22Rv1 (cell line): ENCODE measurements at regions not wholly inside any gene's neighbourhood (a gene's known extent, or its start where the extent isn't known, plus 50 kb on each side); places are given as distances from the start of the nearest gene placed in this dataset.

Experiments
- ZFX ChIP-seq: fragments of 450-650 bp; IDR thresholded peaks from 2 replicates; pipeline ENCODE4 v1.6.1; 2017; ENCODE audit warnings: antibody characterized with exemption, borderline replicate concordance
- TF ChIP-seq, protein P1 (sequence below): fragments of 450-650 bp; IDR thresholded peaks from 2 replicates; pipeline ENCODE4 v1.5.1; 2017; ENCODE audit warnings: mild to moderate bottlenecking

DNA sequence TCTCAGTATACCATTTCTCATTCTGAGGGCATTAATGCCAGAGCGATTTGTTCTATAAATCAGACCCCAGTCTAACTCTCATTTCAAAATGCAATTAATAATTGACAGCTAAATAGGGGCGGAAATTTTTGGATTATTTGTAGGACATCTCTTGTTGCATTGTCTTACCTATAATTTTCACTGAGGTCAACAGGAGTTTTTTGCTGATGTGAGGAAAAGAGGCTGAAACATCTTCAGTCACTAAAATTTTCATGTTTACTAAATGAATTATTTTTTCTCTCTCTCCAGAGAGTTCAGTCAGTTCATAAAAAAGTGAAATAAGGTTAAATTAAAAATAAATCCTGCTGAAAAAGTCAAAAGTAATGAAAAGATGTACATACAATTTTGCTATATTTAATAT is 295.9 kb downstream of the CCER1 start:
- TF ChIP-seq, protein P1, sequence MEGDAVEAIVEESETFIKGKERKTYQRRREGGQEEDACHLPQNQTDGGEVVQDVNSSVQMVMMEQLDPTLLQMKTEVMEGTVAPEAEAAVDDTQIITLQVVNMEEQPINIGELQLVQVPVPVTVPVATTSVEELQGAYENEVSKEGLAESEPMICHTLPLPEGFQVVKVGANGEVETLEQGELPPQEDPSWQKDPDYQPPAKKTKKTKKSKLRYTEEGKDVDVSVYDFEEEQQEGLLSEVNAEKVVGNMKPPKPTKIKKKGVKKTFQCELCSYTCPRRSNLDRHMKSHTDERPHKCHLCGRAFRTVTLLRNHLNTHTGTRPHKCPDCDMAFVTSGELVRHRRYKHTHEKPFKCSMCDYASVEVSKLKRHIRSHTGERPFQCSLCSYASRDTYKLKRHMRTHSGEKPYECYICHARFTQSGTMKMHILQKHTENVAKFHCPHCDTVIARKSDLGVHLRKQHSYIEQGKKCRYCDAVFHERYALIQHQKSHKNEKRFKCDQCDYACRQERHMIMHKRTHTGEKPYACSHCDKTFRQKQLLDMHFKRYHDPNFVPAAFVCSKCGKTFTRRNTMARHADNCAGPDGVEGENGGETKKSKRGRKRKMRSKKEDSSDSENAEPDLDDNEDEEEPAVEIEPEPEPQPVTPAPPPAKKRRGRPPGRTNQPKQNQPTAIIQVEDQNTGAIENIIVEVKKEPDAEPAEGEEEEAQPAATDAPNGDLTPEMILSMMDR: no peak
- no peak for TF ChIP-seq ZFX
